ENCODE measurements at regions not wholly inside any gene's neighbourhood (a gene's known extent, or its start where the extent isn't known, plus 50 kb on each side); places are given as distances from the start of the nearest gene placed in this dataset.

GRCh38 chr5:83817591-83817990, 96.9 kb upstream of the HAPLN1 start:
- TF ChIP-seq CTCF (IDR thresholded peaks at IDR 0.05) (no peak), POLR2A (IDR thresholded peaks at IDR 0.05) (no peak), EP300 (IDR thresholded peaks at IDR 0.05) (no peak)
